ENCODE measurements at regions not wholly inside any gene's neighbourhood (a gene's known extent, or its start where the extent isn't known, plus 50 kb on each side); places are given as distances from the start of the nearest gene placed in this dataset.

- TF ChIP-seq CTCF (IDR thresholded peaks at IDR 0.05), result no peak
- TF ChIP-seq EP300 (IDR thresholded peaks at IDR 0.05), result no peak
- TF ChIP-seq POLR2A (IDR thresholded peaks at IDR 0.05), result no peak
Observed at GRCh38 chr13:58080806-58081205, 449.3 kb downstream of the PCDH17 start.
